OCI-LY3 (cell line): ENCODE measurements at regions not wholly inside any gene's neighbourhood (a gene's known extent, or its start where the extent isn't known, plus 50 kb on each side); places are given as distances from the start of the nearest gene placed in this dataset.

Experiments used
- EZH2phosphoT487 ChIP-seq: fragments of 200-600 bp; shearing (Covaris generic); IDR thresholded peaks from 2 replicates; pipeline ENCODE4 v1.6.1; 2018; ENCODE audit warnings: antibody characterized with exemption, mixed run types, low read depth
- TF ChIP-seq, protein P1 (sequence below): fragments of 200-600, 300-600 bp; sonication (generic); IDR thresholded peaks from 2 replicates; pipeline ENCODE4 v1.5.1; 2014; ENCODE audit warnings: antibody characterized with exemption, low read length, low read depth

- TF ChIP-seq, protein P1, sequence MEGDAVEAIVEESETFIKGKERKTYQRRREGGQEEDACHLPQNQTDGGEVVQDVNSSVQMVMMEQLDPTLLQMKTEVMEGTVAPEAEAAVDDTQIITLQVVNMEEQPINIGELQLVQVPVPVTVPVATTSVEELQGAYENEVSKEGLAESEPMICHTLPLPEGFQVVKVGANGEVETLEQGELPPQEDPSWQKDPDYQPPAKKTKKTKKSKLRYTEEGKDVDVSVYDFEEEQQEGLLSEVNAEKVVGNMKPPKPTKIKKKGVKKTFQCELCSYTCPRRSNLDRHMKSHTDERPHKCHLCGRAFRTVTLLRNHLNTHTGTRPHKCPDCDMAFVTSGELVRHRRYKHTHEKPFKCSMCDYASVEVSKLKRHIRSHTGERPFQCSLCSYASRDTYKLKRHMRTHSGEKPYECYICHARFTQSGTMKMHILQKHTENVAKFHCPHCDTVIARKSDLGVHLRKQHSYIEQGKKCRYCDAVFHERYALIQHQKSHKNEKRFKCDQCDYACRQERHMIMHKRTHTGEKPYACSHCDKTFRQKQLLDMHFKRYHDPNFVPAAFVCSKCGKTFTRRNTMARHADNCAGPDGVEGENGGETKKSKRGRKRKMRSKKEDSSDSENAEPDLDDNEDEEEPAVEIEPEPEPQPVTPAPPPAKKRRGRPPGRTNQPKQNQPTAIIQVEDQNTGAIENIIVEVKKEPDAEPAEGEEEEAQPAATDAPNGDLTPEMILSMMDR: no peak
- TF ChIP-seq EZH2phosphoT487: no peak
Measured at GRCh38 chr18:37779220-37779619, 213.6 kb upstream of the CELF4 start.
